Loucy (cell line): ENCODE measurements at regions not wholly inside any gene's neighbourhood (a gene's known extent, or its start where the extent isn't known, plus 50 kb on each side); places are given as distances from the start of the nearest gene placed in this dataset.

Experiments
- H2AFZ ChIP-seq: fragments of 200-600 bp; sonication (generic); 2 replicates; pipeline ENCODE4 v1.6.0; 2016; ENCODE audit warnings: antibody characterized with exemption, mild to moderate bottlenecking, low read length, moderate library complexity
- H3F3A ChIP-seq: fragments of 200-600 bp; 2 replicates; pipeline ENCODE4 v1.6.0; 2016; ENCODE audit warnings: antibody characterized with exemption, low read depth, mild to moderate bottlenecking
- H3K27me3 ChIP-seq: fragments of 200-600 bp; sonication (generic); 2 replicates; pipeline ENCODE4 v1.6.1; 2014; ENCODE audit warnings: low read length, mild to moderate bottlenecking; ENCODE audit not compliant: insufficient read depth, poor library complexity, severe bottlenecking
- H3K36me3 ChIP-seq: fragments of 200-600 bp; sonication (generic); 2 replicates; pipeline ENCODE4 v1.6.1; 2016; ENCODE audit warnings: low read length; ENCODE audit not compliant: insufficient read depth
- H3K4me1 ChIP-seq: fragments of 200-600 bp; sonication (generic); 2 replicates; pipeline ENCODE4 v1.5.1; 2014; ENCODE audit warnings: low read length, mild to moderate bottlenecking; ENCODE audit not compliant: insufficient read depth, poor library complexity, severe bottlenecking
- H3K4me2 ChIP-seq: fragments of 200-600 bp; sonication (generic); 2 replicates; pipeline ENCODE4 v1.6.0; 2014; ENCODE audit warnings: antibody characterized with exemption, low read length, low read depth, mild to moderate bottlenecking; ENCODE audit not compliant: poor library complexity, severe bottlenecking
- H3K4me3 ChIP-seq: fragments of 200-600 bp; sonication (generic); 2 replicates; pipeline ENCODE4 v1.5.1; 2014; ENCODE audit warnings: low read length, mild to moderate bottlenecking, mixed read lengths; ENCODE audit not compliant: poor library complexity, severe bottlenecking
- H3K79me2 ChIP-seq: fragments of 200-600 bp; sonication (generic); 2 replicates; pipeline ENCODE4 v1.6.1; 2014; ENCODE audit warnings: low read length; ENCODE audit not compliant: insufficient read depth
- H3K9ac ChIP-seq: fragments of 200-600 bp; sonication (generic); 2 replicates; pipeline ENCODE4 v1.6.0; 2014; ENCODE audit warnings: mild to moderate bottlenecking, low read depth, low read length, moderate library complexity; ENCODE audit not compliant: poor library complexity, severe bottlenecking
- H3K9me2 ChIP-seq: fragments of 200-600 bp; sonication (generic); replicated peaks from 2 replicates; pipeline ENCODE4 v1.6.1; 2016; ENCODE audit warnings: low read depth, low read length, mixed read lengths
- H3K9me3 ChIP-seq: fragments of 200-600 bp; sonication (generic); 2 replicates; pipeline ENCODE4 v1.6.1; 2014; ENCODE audit warnings: mild to moderate bottlenecking, antibody characterized with exemption, low read length, low read depth; ENCODE audit not compliant: insufficient read depth
- H4K20me1 ChIP-seq: fragments of 200-600 bp; sonication (generic); 2 replicates; pipeline ENCODE4 v1.6.0; 2014; ENCODE audit warnings: antibody characterized with exemption, low read length, mild to moderate bottlenecking; ENCODE audit not compliant: insufficient read depth, poor library complexity, severe bottlenecking
- EZH2phosphoT487 ChIP-seq: fragments of 200-600 bp; IDR thresholded peaks from 2 replicates; pipeline ENCODE4 v1.6.1; 2018; ENCODE audit warnings: antibody characterized with exemption, mild to moderate bottlenecking, moderate library complexity, borderline replicate concordance
- TF ChIP-seq, protein P1 (sequence below): fragments of 200-600 bp; sonication (generic); conservative IDR thresholded peaks from 2 replicates; pipeline ENCODE4 v1.5.1; 2014; ENCODE audit warnings: mild to moderate bottlenecking, antibody characterized with exemption, low read length

DNA sequence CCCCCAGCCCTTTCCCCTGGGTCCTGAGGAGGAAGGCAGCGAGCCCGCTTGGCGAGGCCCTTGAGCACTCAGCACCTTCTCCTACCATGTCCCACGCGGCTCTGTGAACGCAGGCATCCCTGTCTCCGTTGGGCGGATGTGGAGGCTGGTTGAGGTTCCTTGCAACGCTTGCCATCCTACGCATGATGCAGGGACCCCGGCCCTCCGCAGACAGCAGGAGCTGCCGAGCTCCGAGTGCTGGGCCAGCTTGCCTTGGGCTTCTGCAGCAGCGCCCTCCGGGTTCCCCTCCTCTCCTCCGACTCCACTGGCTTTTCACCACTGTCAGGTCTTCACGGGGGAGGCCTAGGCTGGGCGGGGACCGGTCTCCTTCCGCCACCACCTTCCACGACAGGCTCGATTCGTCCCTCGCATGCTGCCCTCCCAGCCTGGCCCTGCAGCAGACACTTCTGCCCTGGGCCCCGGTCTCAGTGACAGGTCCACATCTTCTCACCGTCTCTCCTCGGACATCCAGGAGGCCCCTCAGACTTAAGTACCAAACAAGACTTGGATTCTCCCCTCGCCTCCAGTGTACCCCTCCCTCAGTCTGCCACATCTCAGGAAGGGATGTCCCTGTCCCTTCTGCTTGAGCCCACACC, 67.6 kb upstream of the HGFAC start:
- Histone ChIP-seq H3K4me3 (no peak overlapping the region), H3K36me3 (peaks cover 42% of the 10 kb centered on the region; the same call in 1 of the 2 replicates), H3K9me3 (peaks cover 8% of the 10 kb centered on the region; the same call in 1 of the 2 replicates), H3K4me2 (no peak overlapping the region), H3K9me2 (no peaks in the 10 kb centered on the region), H3F3A (no peaks in the 10 kb centered on the region), H4K20me1 (peaks cover 28% of the 10 kb centered on the region), H3K27me3 (no peaks in the 10 kb centered on the region), H3K79me2 (peaks cover 70% of the 10 kb centered on the region), H3K4me1 (peaks cover 16% of the 10 kb centered on the region), H3K9ac (no peak overlapping the region), H2AFZ (no peak overlapping the region)
- TF ChIP-seq, protein P1, sequence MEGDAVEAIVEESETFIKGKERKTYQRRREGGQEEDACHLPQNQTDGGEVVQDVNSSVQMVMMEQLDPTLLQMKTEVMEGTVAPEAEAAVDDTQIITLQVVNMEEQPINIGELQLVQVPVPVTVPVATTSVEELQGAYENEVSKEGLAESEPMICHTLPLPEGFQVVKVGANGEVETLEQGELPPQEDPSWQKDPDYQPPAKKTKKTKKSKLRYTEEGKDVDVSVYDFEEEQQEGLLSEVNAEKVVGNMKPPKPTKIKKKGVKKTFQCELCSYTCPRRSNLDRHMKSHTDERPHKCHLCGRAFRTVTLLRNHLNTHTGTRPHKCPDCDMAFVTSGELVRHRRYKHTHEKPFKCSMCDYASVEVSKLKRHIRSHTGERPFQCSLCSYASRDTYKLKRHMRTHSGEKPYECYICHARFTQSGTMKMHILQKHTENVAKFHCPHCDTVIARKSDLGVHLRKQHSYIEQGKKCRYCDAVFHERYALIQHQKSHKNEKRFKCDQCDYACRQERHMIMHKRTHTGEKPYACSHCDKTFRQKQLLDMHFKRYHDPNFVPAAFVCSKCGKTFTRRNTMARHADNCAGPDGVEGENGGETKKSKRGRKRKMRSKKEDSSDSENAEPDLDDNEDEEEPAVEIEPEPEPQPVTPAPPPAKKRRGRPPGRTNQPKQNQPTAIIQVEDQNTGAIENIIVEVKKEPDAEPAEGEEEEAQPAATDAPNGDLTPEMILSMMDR = no peak
- TF ChIP-seq EZH2phosphoT487 = no peak

DNA sequence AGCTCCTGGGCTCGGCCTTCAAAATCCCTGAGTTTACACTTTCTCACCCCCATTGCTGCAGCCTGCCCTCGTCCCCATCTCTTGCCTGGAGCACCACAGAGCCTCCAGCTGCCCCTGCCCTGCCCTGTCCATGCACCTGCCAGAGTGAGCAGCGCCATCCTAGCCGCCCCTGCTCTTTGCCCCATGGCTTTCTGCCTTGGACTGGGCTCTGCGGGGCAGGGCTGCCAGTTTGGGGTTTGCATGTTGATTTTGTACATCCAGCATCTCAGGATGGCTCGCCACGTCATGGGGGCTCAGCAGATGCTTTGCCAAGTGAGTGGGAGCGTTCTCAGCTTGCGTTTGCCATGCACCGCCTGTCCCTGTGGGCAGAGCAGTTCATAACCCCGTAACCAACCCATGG, 67.1 kb upstream of the HGFAC start:
- TF ChIP-seq, protein P1 = no peak
- no peak for TF ChIP-seq EZH2phosphoT487
- peaks cover 23% of the 10 kb centered on the region for H4K20me1 ChIP-seq
- H3K9me2 ChIP-seq = no peaks in the 10 kb centered on the region
- H2AFZ ChIP-seq = no peak overlapping the region
- peaks cover 8% of the 10 kb centered on the region; the same call in 1 of the 2 replicates for H3K9me3 ChIP-seq
- peaks cover 65% of the 10 kb centered on the region for H3K79me2 ChIP-seq
- H3K27me3 ChIP-seq = no peaks in the 10 kb centered on the region
- no peak overlapping the region for H3K9ac ChIP-seq
- H3K4me1 ChIP-seq = peaks cover 10% of the 10 kb centered on the region
- H3F3A ChIP-seq = no peaks in the 10 kb centered on the region
- H3K4me2 ChIP-seq = no peak overlapping the region
- H3K36me3 ChIP-seq = peaks cover 42% of the 10 kb centered on the region; the same call in 1 of the 2 replicates
- no peak overlapping the region for H3K4me3 ChIP-seq

DNA sequence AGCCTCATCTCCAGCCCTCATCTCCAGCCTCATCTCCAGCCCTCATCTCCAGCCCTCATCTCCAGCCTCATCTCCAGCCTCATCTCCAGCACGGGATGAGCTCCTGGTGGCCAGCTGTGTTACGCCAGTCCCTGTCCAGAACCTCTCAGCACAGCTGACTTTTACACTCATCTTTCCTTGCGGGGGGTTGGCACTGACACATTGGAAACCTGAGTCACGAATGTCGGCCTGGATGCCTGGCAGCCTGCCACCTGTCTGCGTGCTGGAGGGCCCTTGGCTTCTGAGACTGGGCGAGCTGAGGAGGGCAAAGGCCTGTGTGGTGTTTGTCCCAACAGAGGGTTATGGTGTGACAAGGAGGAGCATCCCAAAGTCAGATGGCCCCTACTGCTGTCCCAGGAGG, 66.1 kb upstream of the HGFAC start:
- Histone ChIP-seq H3K79me2 (peaks cover 58% of the 10 kb centered on the region; the same call in 1 of the 2 replicates), H3F3A (no peaks in the 10 kb centered on the region), H3K9ac (no peak overlapping the region), H3K4me1 (peaks cover under 1% of the 10 kb centered on the region), H3K27me3 (no peaks in the 10 kb centered on the region), H3K36me3 (peaks cover 45% of the 10 kb centered on the region; the same call in 1 of the 2 replicates), H3K9me3 (peaks cover 16% of the 10 kb centered on the region; the same call in 1 of the 2 replicates), H4K20me1 (peaks cover 14% of the 10 kb centered on the region), H3K4me2 (no peak overlapping the region), H3K4me3 (no peak overlapping the region), H2AFZ (no peak overlapping the region), H3K9me2 (no peaks in the 10 kb centered on the region)
- TF ChIP-seq, protein P1 = no peak
- no peak for TF ChIP-seq EZH2phosphoT487
